Glutamatergic neuron (in vitro differentiated cells): ENCODE measurements at regions not wholly inside any gene's neighbourhood (a gene's known extent, or its start where the extent isn't known, plus 50 kb on each side); places are given as distances from the start of the nearest gene placed in this dataset.
"Not testable (repeated sequence)": the region's sequence is repeated elsewhere in the genome, so short reads cannot be mapped to it uniquely, and the experiment has no call there.

ENCODE experiments used
- DNase-seq: peaks from one replicate; pipeline ENCODE4 v3.0.0; 2022
- H3K27ac Mint-ChIP-seq: one replicate; pipeline ENCODE4 v1.8.0; 2020; ENCODE audit warnings: mild to moderate bottlenecking, mixed read lengths, inconsistent platforms; ENCODE audit not compliant: unreplicated experiment
- H3K27me3 Mint-ChIP-seq: one replicate; pipeline ENCODE4 v1.8.0; 2020; ENCODE audit warnings: mild to moderate bottlenecking, moderate library complexity, mixed read lengths, inconsistent platforms; ENCODE audit not compliant: unreplicated experiment
- H3K36me3 Mint-ChIP-seq: one replicate; pipeline ENCODE4 v1.8.0; 2020; ENCODE audit warnings: mild to moderate bottlenecking, mixed read lengths, inconsistent platforms; ENCODE audit not compliant: unreplicated experiment
- H3K4me1 Mint-ChIP-seq: one replicate; pipeline ENCODE4 v1.8.0; 2020; ENCODE audit warnings: mild to moderate bottlenecking, low read depth, mixed read lengths, inconsistent platforms; ENCODE audit not compliant: unreplicated experiment
- H3K4me3 Mint-ChIP-seq: one replicate; pipeline ENCODE4 v1.8.0; 2020; ENCODE audit warnings: mild to moderate bottlenecking, mixed read lengths, inconsistent platforms; ENCODE audit not compliant: unreplicated experiment
- H3K9me3 Mint-ChIP-seq: one replicate; pipeline ENCODE4 v1.8.0; 2020; ENCODE audit warnings: mild to moderate bottlenecking, moderate library complexity, mixed read lengths, inconsistent platforms; ENCODE audit not compliant: unreplicated experiment
- TF ChIP-seq, protein P1 (sequence below): fragments of 200-600 bp; sonication (generic); IDR thresholded peaks from one replicate; pipeline ENCODE4 v1.5.0; 2021; ENCODE audit not compliant: partially characterized antibody, unreplicated experiment

- TF ChIP-seq, protein P1, sequence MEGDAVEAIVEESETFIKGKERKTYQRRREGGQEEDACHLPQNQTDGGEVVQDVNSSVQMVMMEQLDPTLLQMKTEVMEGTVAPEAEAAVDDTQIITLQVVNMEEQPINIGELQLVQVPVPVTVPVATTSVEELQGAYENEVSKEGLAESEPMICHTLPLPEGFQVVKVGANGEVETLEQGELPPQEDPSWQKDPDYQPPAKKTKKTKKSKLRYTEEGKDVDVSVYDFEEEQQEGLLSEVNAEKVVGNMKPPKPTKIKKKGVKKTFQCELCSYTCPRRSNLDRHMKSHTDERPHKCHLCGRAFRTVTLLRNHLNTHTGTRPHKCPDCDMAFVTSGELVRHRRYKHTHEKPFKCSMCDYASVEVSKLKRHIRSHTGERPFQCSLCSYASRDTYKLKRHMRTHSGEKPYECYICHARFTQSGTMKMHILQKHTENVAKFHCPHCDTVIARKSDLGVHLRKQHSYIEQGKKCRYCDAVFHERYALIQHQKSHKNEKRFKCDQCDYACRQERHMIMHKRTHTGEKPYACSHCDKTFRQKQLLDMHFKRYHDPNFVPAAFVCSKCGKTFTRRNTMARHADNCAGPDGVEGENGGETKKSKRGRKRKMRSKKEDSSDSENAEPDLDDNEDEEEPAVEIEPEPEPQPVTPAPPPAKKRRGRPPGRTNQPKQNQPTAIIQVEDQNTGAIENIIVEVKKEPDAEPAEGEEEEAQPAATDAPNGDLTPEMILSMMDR: no peak
- no peak overlapping the region for H3K27ac Mint-ChIP-seq
- H3K9me3 Mint-ChIP-seq: no peaks in the 10 kb centered on the region
- no peak for DNase-seq
- H3K4me3 Mint-ChIP-seq: no peak overlapping the region
- no peaks in the 10 kb centered on the region for H3K27me3 Mint-ChIP-seq
- no peaks in the 10 kb centered on the region for H3K4me1 Mint-ChIP-seq
- H3K36me3 Mint-ChIP-seq: no peaks in the 10 kb centered on the region
Observed at GRCh38 chr21:24545807-24546361, 1061.4 kb downstream of the MRPL39 start.

DNA sequence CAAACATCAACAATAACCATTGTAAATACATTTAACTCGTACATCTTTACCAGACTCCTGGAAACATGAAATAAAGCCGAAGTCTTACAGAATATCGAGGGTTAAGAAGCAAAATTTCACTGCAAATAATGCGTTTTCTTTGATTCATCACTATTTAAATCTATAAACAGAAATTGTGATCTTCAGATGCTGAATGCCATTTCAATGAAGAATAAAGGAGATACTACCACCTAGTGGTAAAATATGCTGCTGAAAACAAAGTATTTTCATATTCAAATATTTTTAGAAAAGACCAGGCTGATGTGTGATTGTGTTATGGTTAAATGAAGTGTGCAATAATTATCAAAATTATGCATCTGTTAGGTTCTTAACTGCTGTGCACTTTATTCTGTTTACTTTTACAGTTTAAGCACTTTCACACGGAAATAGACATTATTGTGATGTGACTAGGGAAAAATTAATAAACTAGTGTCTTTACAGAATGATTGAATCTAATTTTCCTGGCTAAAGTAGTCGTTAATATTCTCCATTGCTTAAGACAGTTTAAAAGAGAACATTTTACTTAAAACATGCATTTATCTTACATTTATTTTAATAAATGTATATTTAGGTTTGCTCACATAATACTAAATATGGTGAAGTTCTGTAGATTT, 1093.1 kb downstream of the MRPL39 start:
- TF ChIP-seq, protein P1: peak; percentile 66
- no peak overlapping the region for H3K4me3 Mint-ChIP-seq
- H3K27me3 Mint-ChIP-seq: no peaks in the 10 kb centered on the region
- no peak overlapping the region for H3K27ac Mint-ChIP-seq
- no peaks in the 10 kb centered on the region for H3K9me3 Mint-ChIP-seq
- no peaks in the 10 kb centered on the region for H3K36me3 Mint-ChIP-seq
- no peaks in the 10 kb centered on the region for H3K4me1 Mint-ChIP-seq
- no peak for DNase-seq

DNA sequence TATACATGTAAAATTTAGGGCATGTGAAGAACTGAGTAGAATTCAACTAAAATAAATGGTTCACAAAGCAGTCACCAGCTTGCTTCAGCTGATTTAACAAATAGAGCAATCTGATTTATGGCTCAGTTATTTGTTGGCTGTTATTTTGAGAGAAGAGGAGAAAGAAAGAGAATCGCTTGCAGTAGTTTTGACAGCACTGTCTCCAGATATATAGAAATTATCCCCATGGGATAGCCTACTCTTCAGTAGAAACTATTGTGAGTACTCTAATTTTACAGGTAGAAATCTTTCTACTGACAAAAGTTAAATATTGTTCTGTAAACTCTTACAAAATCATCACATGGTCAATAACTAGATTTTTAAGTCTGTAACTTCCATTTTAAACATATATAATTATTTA, 1098.2 kb downstream of the MRPL39 start:
- no peak for DNase-seq
- no peaks in the 10 kb centered on the region for H3K9me3 Mint-ChIP-seq

GRCh38 chr21:24486973-24487372, 1120.3 kb downstream of the MRPL39 start:
- H3K4me1 Mint-ChIP-seq: no peaks in the 10 kb centered on the region
- TF ChIP-seq, protein P1: no peak
- H3K27ac Mint-ChIP-seq: no peak overlapping the region
- H3K4me3 Mint-ChIP-seq: no peak overlapping the region
- no peaks in the 10 kb centered on the region for H3K9me3 Mint-ChIP-seq
- H3K27me3 Mint-ChIP-seq: no peaks in the 10 kb centered on the region
- DNase-seq: no peak
- H3K36me3 Mint-ChIP-seq: no peaks in the 10 kb centered on the region

More for the DNA sequence above, 1098.2 kb downstream of the MRPL39 start:
- H3K4me3 Mint-ChIP-seq: no peak overlapping the region
- TF ChIP-seq, protein P1: no peak
- no peaks in the 10 kb centered on the region for H3K36me3 Mint-ChIP-seq
- H3K27me3 Mint-ChIP-seq: no peaks in the 10 kb centered on the region
- no peaks in the 10 kb centered on the region for H3K4me1 Mint-ChIP-seq
- no peak overlapping the region for H3K27ac Mint-ChIP-seq

- H3K9me3 Mint-ChIP-seq, H3K27ac Mint-ChIP-seq, H3K4me1 Mint-ChIP-seq, H3K27me3 Mint-ChIP-seq, DNase-seq, H3K36me3 Mint-ChIP-seq, H3K4me3 Mint-ChIP-seq: not testable (repeated sequence)
Observed at GRCh38 chr21:24483361-24483760, 1123.9 kb downstream of the MRPL39 start.
